Neuronal stem cell (in vitro differentiated cells): ENCODE measurements at regions not wholly inside any gene's neighbourhood (a gene's known extent, or its start where the extent isn't known, plus 50 kb on each side); places are given as distances from the start of the nearest gene placed in this dataset.

ENCODE experiments used
- DNase-seq: peaks from one replicate; pipeline ENCODE4 v3.0.0-alpha.2; 2013; ENCODE audit warnings: low spot score
- H2AFZ ChIP-seq: one replicate; pipeline ENCODE4 v1.6.1; 2013; ENCODE audit warnings: mild to moderate bottlenecking, low read length, inconsistent platforms
- H2AK5ac ChIP-seq: 2 replicates; pipeline ENCODE4 v1.6.1; 2013; ENCODE audit warnings: low read depth, mild to moderate bottlenecking, inconsistent platforms, low read length, moderate library complexity, mixed read lengths
- H2BK120ac ChIP-seq: 2 replicates; pipeline ENCODE4 v1.6.1; 2013; ENCODE audit warnings: low read depth, mild to moderate bottlenecking, inconsistent platforms, low read length, moderate library complexity, mixed read lengths
- H2BK12ac ChIP-seq: one replicate; pipeline ENCODE4 v1.6.1; 2013; ENCODE audit warnings: low read length, inconsistent platforms
- H2BK15ac ChIP-seq: 2 replicates; pipeline ENCODE4 v1.6.1; 2013; ENCODE audit warnings: mild to moderate bottlenecking, low read length, inconsistent platforms, mixed read lengths
- H2BK5ac ChIP-seq: one replicate; pipeline ENCODE4 v1.6.1; 2013; ENCODE audit warnings: inconsistent platforms, mild to moderate bottlenecking, low read length, moderate library complexity
- H3K14ac ChIP-seq: one replicate; pipeline ENCODE4 v1.6.1; 2013; ENCODE audit warnings: low read length, inconsistent platforms
- H3K18ac ChIP-seq: 2 replicates; pipeline ENCODE4 v1.6.1; 2013; ENCODE audit warnings: low read length, inconsistent platforms
- H3K23ac ChIP-seq: 2 replicates; pipeline ENCODE4 v1.6.1; 2013; ENCODE audit warnings: low read depth, mild to moderate bottlenecking, mixed read lengths, low read length, inconsistent platforms; ENCODE audit not compliant: poor library complexity
- H3K27ac ChIP-seq: replicated peaks from 3 replicates; pipeline ENCODE4 v1.5.1; 2013; ENCODE audit warnings: low read length, inconsistent platforms
- H3K27me3 ChIP-seq, 3 experiments: 2 replicates each; pipeline ENCODE4 v1.6.1; 2013; ENCODE audit warnings: low read length in 3 of 3, mild to moderate bottlenecking in 2 of 3, inconsistent platforms in 1 of 3, low read depth in 1 of 3, mixed read lengths in 1 of 3, moderate library complexity in 1 of 3; ENCODE audit not compliant: control insufficient read depth in 3 of 3, insufficient read depth in 3 of 3
- H3K36me3 ChIP-seq, 2 donors: replicated peaks in 1 of 2; 2 replicates each; pipeline ENCODE4 v1.6.1; 2013; ENCODE audit warnings: low read length in 2 of 2; ENCODE audit not compliant: control insufficient read depth in 2 of 2, insufficient read depth in 2 of 2
- H3K4ac ChIP-seq: 2 replicates; pipeline ENCODE4 v1.6.1; 2013; ENCODE audit warnings: inconsistent platforms, mild to moderate bottlenecking, low read length, moderate library complexity
- H3K4me1 ChIP-seq, 2 donors: 1 replicate in 1 of 2; 2 replicates in 1 of 2; pipeline ENCODE4 v1.6.1; 2013; ENCODE audit warnings: low read length in 2 of 2, low read depth in 1 of 2; ENCODE audit not compliant: control insufficient read depth in 2 of 2, insufficient read depth in 1 of 2
- H3K4me2 ChIP-seq: one replicate; pipeline ENCODE4 v1.6.1; 2013; ENCODE audit warnings: mild to moderate bottlenecking, low read length, inconsistent platforms; ENCODE audit not compliant: insufficient read depth, poor library complexity, severe bottlenecking
- H3K4me3 ChIP-seq, 2 donors: 2 replicates each; pipeline ENCODE4 v1.5.1; 2013; ENCODE audit warnings: low read length in 2 of 2, mild to moderate bottlenecking in 2 of 2, inconsistent platforms in 1 of 2, moderate library complexity in 1 of 2
- H3K79me1 ChIP-seq: one replicate; pipeline ENCODE4 v1.6.1; 2013; ENCODE audit warnings: low read depth, mild to moderate bottlenecking, inconsistent platforms, low read length, moderate library complexity
- H3K9ac ChIP-seq: one replicate; pipeline ENCODE4 v1.6.1; 2013; ENCODE audit warnings: mild to moderate bottlenecking, low read depth, low read length, inconsistent platforms; ENCODE audit not compliant: poor library complexity
- H3K9me3 ChIP-seq, 2 donors: replicated peaks in 1 of 2; 2 replicates each; pipeline versions ENCODE3 to v1.6.1; 2013; ENCODE audit warnings: low read length in 2 of 2, mild to moderate bottlenecking in 2 of 2, inconsistent platforms in 1 of 2, low read depth in 1 of 2, mixed read lengths in 1 of 2, moderate library complexity in 1 of 2; ENCODE audit not compliant: control insufficient read depth in 2 of 2, insufficient read depth in 1 of 2
- H4K8ac ChIP-seq: one replicate; pipeline ENCODE4 v1.6.1; 2013; ENCODE audit warnings: low read depth, mild to moderate bottlenecking, inconsistent platforms, low read length, moderate library complexity
- H4K91ac ChIP-seq: one replicate; pipeline ENCODE4 v1.6.1; 2013; ENCODE audit warnings: low read length, low read depth, mild to moderate bottlenecking, inconsistent platforms; ENCODE audit not compliant: poor library complexity
- whole genome bisulfite sequencing, 2 donors: extraction: QIAGEN DNeasy Blood & Tissue Kit; methylation state at CpG; one replicate each; pipeline ENCODE4 v1.1.7; 2013; ENCODE audit warnings: missing lambda C conversion rate in 2 of 2, mixed read lengths in 1 of 2; ENCODE audit not compliant: insufficient read length in 2 of 2, insufficient replicate concordance in 1 of 2; ENCODE audit errors: extremely low coverage in 2 of 2; 5-methylcytosine and 5-hydroxymethylcytosine counted together

DNA sequence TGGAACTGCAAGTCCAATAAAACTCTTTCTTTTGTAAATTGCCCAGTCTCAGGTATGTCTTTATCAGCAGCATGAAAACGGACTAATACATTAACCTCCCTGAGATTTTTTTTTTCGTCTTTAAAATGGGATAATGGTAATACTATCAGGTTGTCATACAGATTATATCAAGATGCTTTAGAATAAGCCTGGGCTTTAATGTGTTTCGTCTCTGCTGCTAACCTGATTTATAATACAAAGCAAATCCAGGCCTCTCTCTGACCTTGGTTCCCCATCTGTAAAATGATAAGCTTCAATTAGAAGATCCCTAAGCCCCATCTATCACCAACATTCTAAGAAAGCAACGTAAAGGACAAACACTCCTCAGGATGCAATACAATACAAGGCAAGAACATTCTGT, 283.5 kb downstream of the LRATD1 start:
- WGBS, 2 donors: no CpG with 5 or more reads among the region's 4 CpGs
- Histone ChIP-seq H2AK5ac (no peak overlapping the region), H3K14ac (no peak overlapping the region), H2AFZ (no peak overlapping the region), H2BK5ac (no peak overlapping the region), H3K23ac (no peak overlapping the region), H2BK120ac (no peak overlapping the region), H3K9me3 (no peaks in the 10 kb centered on the region), H3K36me3 (no peaks in the 10 kb centered on the region), H3K4me2 (no peak overlapping the region), H3K4ac (no peak overlapping the region), H3K4me3 (no peak overlapping the region), H3K18ac (no peak overlapping the region), H3K79me1 (no peaks in the 10 kb centered on the region), H4K8ac (no peak overlapping the region), H2BK12ac (no peak overlapping the region), H3K9ac (no peak overlapping the region), H3K4me1 (no peaks in the 10 kb centered on the region), H4K91ac (no peak overlapping the region), H3K27ac (no peak overlapping the region), H3K27me3 (no peaks in the 10 kb centered on the region), H2BK15ac (no peak overlapping the region)
- DNase-seq: no peak

GRCh38 chr2:14923820-14924580, 291.5 kb downstream of the LRATD1 start:
- H3K4me2 ChIP-seq: no peak overlapping the region
- WGBS, 2 donors: no CpG with 5 or more reads among the region's 6 CpGs

DNA sequence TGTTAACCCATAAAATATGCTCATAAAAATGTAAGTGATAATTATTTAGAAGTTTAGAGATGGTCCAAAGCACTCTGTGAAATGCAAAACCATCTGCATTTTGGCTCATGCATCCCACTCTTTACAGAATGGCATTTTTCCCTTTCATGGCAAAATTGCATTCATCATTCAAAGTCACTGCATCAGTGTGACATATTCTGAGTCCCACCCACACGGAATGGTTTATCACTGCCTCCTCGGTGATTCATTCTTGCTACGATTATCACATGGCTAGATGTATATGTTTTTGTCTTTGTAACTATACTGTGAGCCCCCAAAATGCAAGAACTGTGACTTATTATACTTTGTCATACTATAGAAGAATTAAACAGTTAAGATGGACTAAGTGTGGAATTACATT, 293.0 kb downstream of the LRATD1 start:
- Histone ChIP-seq H2AK5ac (no peak overlapping the region), H2AFZ (no peak overlapping the region), H4K8ac (no peak overlapping the region), H3K23ac (no peak overlapping the region), H3K79me1 (no peaks in the 10 kb centered on the region), H3K4me3 (no peak overlapping the region), H3K36me3 (no peaks in the 10 kb centered on the region), H3K4me1 (no peaks in the 10 kb centered on the region), H3K4ac (no peak overlapping the region), H2BK120ac (no peak overlapping the region), H4K91ac (no peak overlapping the region), H2BK5ac (no peak overlapping the region), H3K27ac (no peak overlapping the region), H3K14ac (no peak overlapping the region), H3K4me2 (no peak overlapping the region), H3K9me3 (no peaks in the 10 kb centered on the region), H2BK15ac (no peak overlapping the region), H3K27me3 (no peaks in the 10 kb centered on the region), H3K9ac (no peak overlapping the region), H2BK12ac (no peak overlapping the region), H3K18ac (no peak overlapping the region)
- DNase-seq: no peak
- no CpG with 5 or more reads among the region's 3 CpGs for WGBS, 2 donors

More at GRCh38 chr2:14923820-14924580, 291.5 kb downstream of the LRATD1 start:
- Histone ChIP-seq H3K27me3 (no peaks in the 10 kb centered on the region), H2BK120ac (no peak overlapping the region), H3K4me3 (no peak overlapping the region), H3K9me3 (no peaks in the 10 kb centered on the region), H2AK5ac (no peak overlapping the region), H2BK15ac (no peak overlapping the region), H3K14ac (no peak overlapping the region), H3K18ac (no peak overlapping the region), H3K23ac (no peak overlapping the region), H3K4ac (no peak overlapping the region), H2BK12ac (no peak overlapping the region), H4K8ac (no peak overlapping the region), H2AFZ (no peak overlapping the region), H2BK5ac (no peak overlapping the region), H3K9ac (no peak overlapping the region), H4K91ac (no peak overlapping the region), H3K36me3 (no peaks in the 10 kb centered on the region), H3K4me1 (no peaks in the 10 kb centered on the region), H3K27ac (no peak overlapping the region), H3K79me1 (no peaks in the 10 kb centered on the region)
- DNase-seq: no peak

DNA sequence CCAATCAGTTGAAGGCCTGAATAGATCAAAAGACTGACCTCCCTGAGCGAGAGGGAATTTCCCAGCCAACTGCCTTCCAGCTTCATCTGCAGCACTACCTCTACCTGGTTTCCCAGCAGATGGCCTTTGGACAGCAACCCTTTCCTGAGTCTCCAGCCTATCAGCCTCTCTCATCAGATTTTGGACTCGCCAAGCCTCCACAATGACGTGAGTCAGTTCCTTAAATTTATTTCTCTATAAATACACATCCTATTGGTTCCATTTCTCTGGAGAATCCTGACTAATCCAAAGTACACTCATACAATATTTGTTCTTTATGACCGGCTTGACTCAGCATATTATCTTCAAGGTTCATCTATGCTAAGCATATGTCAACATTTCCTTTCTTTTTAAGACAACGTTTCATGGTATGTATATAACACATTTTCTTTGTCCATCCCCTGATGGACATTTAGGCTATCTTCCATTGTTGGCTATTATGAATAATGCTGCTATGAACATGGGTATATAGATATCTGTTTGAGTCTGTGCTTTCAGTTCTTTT, 294.6 kb downstream of the LRATD1 start:
- Histone ChIP-seq H3K27me3 (no peaks in the 10 kb centered on the region), H3K4ac (no peak overlapping the region), H2AK5ac (no peak overlapping the region), H3K18ac (no peak overlapping the region), H3K36me3 (no peaks in the 10 kb centered on the region), H2BK5ac (no peak overlapping the region), H3K79me1 (no peaks in the 10 kb centered on the region), H3K4me1 (peaks cover 0 to under 1% of the 10 kb centered on the region in 2 donors), H2AFZ (no peak overlapping the region), H4K8ac (no peak overlapping the region), H3K9ac (no peak overlapping the region), H3K4me2 (no peak overlapping the region), H2BK120ac (no peak overlapping the region), H2BK12ac (no peak overlapping the region), H4K91ac (no peak overlapping the region), H3K14ac (no peak overlapping the region), H3K27ac (no peak overlapping the region), H3K4me3 (no peak overlapping the region), H3K9me3 (no peaks in the 10 kb centered on the region), H2BK15ac (no peak overlapping the region), H3K23ac (no peak overlapping the region)
- DNase-seq: no peak
- no CpG with 5 or more reads among the region's 5 CpGs for WGBS, 2 donors
